GM21367 (cell line): ENCODE measurements at regions not wholly inside any gene's neighbourhood (a gene's known extent, or its start where the extent isn't known, plus 50 kb on each side); places are given as distances from the start of the nearest gene placed in this dataset.
A peak's percentile ranks its signal among the peaks of the same experiment; 100 is the strongest.

Experiments
- ATAC-seq: cut with Tn5 transposase; IDR thresholded peaks from one replicate; pipeline ENCODE4 v1.9.1; 2021; ENCODE audit not compliant: unreplicated experiment

GRCh38 chr11:32531528-32531927 lies 52.1 kb upstream of the EIF3M start:
- no peak for ATAC-seq

GRCh38 chr11:32529994-32530588 lies 53.5 kb upstream of the EIF3M start:
- peak; percentile 96 for ATAC-seq

GRCh38 chr11:32527261-32528175 lies 56.1 kb upstream of the EIF3M start:
- ATAC-seq: no peak

- ATAC-seq: no peak
Observed at GRCh38 chr11:32526760-32527159, 56.9 kb upstream of the EIF3M start.

DNA sequence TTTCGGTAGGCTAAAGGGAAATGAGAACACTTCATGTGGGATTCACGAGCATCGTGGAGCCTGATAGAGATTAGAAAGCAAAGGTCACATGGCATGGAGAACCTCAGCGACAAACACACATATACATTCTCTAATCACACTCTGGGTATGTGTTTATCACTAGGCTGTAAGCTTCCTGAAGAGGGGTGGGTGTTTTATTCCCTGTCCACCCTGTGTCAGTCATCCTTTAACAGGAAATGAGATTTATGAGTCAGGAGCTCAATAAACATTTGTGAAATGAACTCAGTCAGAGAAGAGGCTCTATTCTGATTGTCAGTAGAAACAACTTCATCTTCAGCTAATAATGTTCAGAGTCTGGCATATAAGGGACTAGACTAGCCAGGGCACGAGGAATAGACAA lies 71.7 kb upstream of the EIF3M start:
- no peak for ATAC-seq

DNA sequence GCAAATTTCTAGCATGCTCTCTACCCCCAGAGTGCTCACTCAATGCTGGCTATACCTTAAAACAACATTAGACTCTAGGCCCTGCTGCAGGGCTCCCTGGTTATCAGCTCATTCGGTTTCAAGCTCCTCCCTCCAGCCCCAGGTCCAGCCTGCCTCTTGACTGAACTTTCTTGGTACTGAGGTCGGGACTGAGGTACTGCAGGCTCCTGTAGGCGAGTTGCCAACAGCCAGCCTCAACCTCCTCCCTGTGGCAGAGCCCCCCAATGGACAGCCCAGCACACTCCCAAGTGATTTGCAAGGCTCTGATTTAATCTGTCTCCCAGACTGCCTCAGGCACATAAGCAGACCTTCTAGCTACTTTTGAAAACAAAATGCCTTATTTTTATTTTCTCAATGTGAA lies 73.6 kb upstream of the EIF3M start:
- ATAC-seq: no peak

DNA sequence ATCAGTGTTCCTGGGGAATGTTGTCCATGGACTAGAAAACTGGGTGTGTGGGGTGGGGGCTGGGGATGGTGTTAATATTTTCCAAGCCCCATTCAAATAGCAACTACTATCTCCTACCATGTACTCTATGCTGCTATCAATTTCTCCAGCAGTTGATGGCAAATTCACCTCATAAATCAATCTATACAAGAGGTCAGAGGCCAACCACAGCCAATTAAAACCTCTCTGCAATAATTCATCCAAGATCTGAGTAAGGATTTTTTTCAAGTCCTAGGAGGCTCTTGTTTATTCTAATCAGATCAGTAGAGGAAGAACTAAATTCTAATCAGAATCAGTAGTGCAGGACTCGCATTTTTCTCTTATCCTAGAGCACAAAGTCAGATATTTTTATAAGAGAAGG lies 73.4 kb upstream of the WT1 start:
- ATAC-seq: no peak

DNA sequence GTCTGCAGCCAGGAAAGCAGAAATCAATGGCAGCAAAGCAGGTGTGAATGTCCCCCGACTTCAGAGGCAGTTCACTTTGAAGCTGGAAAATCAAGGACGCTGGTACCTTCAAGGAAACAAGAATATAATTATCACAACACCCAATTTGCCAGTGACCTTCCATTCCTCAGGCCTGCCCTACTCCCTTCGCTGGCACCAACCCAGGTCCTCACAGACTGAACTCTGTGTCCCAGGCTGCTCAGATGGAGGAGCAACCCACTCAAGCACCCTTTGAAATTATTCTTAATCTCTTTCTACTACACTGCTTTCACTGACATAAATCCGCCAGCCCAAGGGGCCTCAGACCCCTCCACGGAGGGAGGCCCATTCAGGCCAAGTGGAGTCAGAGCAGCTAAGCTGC lies 64.7 kb upstream of the WT1 start:
- ATAC-seq: no peak

GRCh38 chr11:32497951-32498350 lies 62.6 kb upstream of the WT1 start:
- ATAC-seq: no peak

GRCh38 chr11:32494629-32495028 lies 59.3 kb upstream of the WT1 start:
- no peak for ATAC-seq

- no peak for ATAC-seq
Observed at GRCh38 chr11:32489464-32489863, 54.1 kb upstream of the WT1 start.

DNA sequence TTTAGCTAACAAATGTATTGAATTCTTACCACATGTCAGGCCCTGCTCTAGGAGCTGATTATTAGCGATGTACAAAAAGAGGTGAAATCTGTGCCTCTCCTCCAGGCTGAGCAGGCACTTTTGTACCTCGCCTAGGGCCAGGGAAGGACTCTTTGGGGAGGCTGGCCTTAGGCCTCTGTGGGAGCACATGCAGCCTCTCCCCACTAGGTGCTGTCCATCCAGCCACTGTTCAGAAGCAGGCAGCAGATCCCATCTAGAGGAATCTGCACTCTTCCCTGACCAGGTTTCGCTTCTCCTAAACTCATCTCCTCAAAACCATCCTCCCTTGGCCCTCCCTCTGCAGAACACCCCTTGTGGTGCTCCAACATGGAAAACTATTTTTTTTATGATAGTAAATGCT lies 51.9 kb upstream of the WT1 start:
- no peak for ATAC-seq

- no peak for ATAC-seq
Observed at GRCh38 chr11:32485733-32486132, 50.4 kb upstream of the WT1 start.
